GM12875 (cell line): ENCODE measurements at regions not wholly inside any gene's neighbourhood (a gene's known extent, or its start where the extent isn't known, plus 50 kb on each side); places are given as distances from the start of the nearest gene placed in this dataset.
A peak's percentile ranks its signal among the peaks of the same experiment; 100 is the strongest.

Experiments
- H3K4me3 ChIP-seq: one replicate; pipeline ENCODE4 v1.5.1; 2011; ENCODE audit warnings: low read depth, low read length, control low read depth
- TF ChIP-seq, protein P1 (sequence below): IDR thresholded peaks from 2 replicates; pipeline ENCODE4 v1.5.1; 2011; ENCODE audit warnings: low read depth, mild to moderate bottlenecking, control low read depth, inconsistent platforms, low read length, moderate library complexity, borderline replicate concordance; ENCODE audit not compliant: insufficient read depth

DNA sequence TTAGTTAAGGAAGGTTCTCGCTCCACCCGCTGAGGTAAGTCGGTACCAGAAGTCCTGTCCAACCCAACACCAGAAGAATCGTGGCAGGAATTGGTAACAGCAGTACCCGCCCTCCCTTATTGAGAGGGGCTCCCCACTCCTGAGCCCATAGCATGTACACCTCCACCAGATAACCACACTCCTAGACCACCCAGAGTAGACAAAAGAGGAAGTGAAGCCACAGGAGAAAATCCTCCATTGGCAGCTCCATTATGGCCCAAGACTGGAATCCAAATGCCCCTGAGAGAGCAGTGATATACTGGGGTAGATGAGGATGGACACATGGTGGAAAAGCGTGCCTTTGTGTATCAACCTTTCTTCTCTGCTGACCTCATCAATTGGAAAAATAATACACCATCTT lies 106.1 kb upstream of the EPB41L4A start:
- TF ChIP-seq, protein P1, sequence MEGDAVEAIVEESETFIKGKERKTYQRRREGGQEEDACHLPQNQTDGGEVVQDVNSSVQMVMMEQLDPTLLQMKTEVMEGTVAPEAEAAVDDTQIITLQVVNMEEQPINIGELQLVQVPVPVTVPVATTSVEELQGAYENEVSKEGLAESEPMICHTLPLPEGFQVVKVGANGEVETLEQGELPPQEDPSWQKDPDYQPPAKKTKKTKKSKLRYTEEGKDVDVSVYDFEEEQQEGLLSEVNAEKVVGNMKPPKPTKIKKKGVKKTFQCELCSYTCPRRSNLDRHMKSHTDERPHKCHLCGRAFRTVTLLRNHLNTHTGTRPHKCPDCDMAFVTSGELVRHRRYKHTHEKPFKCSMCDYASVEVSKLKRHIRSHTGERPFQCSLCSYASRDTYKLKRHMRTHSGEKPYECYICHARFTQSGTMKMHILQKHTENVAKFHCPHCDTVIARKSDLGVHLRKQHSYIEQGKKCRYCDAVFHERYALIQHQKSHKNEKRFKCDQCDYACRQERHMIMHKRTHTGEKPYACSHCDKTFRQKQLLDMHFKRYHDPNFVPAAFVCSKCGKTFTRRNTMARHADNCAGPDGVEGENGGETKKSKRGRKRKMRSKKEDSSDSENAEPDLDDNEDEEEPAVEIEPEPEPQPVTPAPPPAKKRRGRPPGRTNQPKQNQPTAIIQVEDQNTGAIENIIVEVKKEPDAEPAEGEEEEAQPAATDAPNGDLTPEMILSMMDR: no peak
- H3K4me3 ChIP-seq: no peak overlapping the region

DNA sequence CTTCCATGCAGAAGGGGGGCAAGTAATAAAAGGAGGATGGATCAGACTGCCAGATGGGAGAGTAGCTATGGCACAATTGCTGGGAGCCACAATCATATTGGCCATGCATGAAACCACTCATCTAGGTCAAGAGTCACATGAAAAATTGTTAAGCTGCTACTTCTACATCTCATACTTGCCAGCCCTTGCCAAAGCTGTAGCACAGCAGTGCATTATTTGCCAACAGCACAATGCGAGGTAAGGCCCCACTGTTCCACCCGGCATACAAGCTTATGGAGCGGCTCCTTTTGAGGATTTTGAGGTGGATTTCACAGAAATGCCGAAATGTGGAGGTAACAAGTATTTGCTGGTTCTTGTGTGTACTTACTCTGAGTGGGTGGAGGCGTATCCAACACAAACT lies 109.9 kb upstream of the EPB41L4A start:
- TF ChIP-seq, protein P1: no peak
- H3K4me3 ChIP-seq: no peak overlapping the region

- H3K4me3 ChIP-seq: no peak overlapping the region
- TF ChIP-seq, protein P1: peak; percentile 45; the same call in 1 of the 2 replicates
Observed at GRCh38 chr5:112529525-112529924, 110.4 kb upstream of the EPB41L4A start.

DNA sequence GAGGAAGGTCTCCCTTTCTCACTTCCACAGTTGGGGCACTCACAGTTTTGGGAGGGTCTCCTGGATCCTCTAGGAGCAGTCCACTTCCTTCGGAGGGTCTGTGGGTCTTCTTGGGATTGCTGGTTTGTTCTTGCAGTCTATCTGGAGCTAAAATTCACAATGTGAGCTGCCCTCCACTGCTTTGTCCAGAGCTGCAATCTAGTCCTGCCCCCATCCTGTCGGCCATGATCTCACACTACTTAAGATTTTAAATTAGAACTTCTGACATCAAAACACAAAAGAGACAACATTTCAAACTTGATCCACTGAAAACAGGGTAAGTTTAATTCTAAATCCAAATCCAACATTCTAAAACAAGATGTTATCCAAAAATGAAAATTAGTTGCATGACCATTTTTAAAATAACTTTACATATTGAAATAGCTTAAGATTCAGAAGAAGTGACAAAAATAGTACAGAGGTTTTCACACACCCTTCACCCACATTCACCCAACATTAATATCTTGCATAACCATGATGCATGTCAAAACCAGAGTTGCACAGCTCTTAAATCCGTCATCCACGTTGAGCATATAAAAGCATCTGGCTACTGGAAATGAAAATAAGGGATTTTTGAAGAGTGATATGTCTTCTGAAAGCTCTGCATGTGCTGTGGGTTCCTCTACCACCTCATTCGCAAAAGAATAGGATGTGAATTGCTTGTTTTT lies 113.7 kb upstream of the EPB41L4A start:
- no peak overlapping the region for H3K4me3 ChIP-seq
- TF ChIP-seq, protein P1: no peak

DNA sequence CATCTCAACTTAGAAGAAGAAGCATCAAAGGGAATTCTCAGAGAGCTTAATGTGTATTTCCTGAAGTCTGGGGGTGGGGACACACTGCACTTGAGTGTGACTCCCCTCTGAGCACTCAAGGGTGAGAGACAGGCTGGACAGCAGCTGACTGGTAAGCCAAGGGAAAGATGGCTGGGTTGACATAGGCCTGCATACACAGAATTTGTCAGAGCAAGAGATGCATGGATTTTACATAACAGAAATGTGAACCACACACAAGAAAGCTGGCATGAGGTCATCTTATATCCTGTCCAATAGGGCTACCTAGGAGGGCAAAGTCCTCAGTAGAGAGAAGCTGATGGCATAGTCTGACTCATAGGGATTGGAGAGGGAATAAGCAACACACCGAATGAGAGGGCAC lies 114.3 kb upstream of the EPB41L4A start:
- no peak overlapping the region for H3K4me3 ChIP-seq
- TF ChIP-seq, protein P1: no peak

- TF ChIP-seq, protein P1: no peak
- H3K4me3 ChIP-seq: no peak overlapping the region
Observed at GRCh38 chr5:112534067-112534583, 115.0 kb upstream of the EPB41L4A start.

GRCh38 chr5:112534611-112535255 lies 115.7 kb upstream of the EPB41L4A start:
- TF ChIP-seq, protein P1: no peak
- H3K4me3 ChIP-seq: no peak overlapping the region
